WTC11 (cell line): ENCODE measurements at regions not wholly inside any gene's neighbourhood (a gene's known extent, or its start where the extent isn't known, plus 50 kb on each side); places are given as distances from the start of the nearest gene placed in this dataset.

Experiments
- ATAC-seq: fragments of 200-7000 bp; cut with Tn5 transposase; 2 replicates; pipeline ENCODE4 v1.10.0; 2021; ENCODE audit warnings: mild to moderate bottlenecking, moderate library complexity
- CTCF ChIA-PET: fragments of 300-600 bp; sonication (Branson Sonifier 250); formaldehyde crosslinking; loops from one replicate; lab custom pipeline; 2021; ENCODE audit warnings: antibody characterized with exemption; lab: Charles Lee
- POLR2A ChIA-PET: fragments of 350-600 bp; sonication (Branson Sonifier 250); formaldehyde crosslinking; loops from one replicate; lab custom pipeline; 2021; ENCODE audit warnings: antibody characterized with exemption; lab: Charles Lee
- DNase-seq: peaks from one replicate; pipeline ENCODE4 v3.0.0; 2021; ENCODE audit warnings: low spot score
- H3K27ac Mint-ChIP-seq: 2 replicates; pipeline ENCODE4 v1.8.0; 2021; ENCODE audit warnings: mixed read lengths
- H3K27me3 Mint-ChIP-seq: 2 replicates; pipeline ENCODE4 v1.8.0; 2021; ENCODE audit warnings: low read depth, mild to moderate bottlenecking, moderate library complexity, mixed read lengths
- H3K36me3 Mint-ChIP-seq: 2 replicates; pipeline ENCODE4 v1.8.0; 2021; ENCODE audit warnings: mixed read lengths
- H3K4me1 Mint-ChIP-seq: 2 replicates; pipeline ENCODE4 v1.8.0; 2022; ENCODE audit warnings: mixed read lengths
- H3K4me3 Mint-ChIP-seq: 2 replicates; pipeline ENCODE4 v1.8.0; 2021; ENCODE audit warnings: mild to moderate bottlenecking, moderate library complexity, mixed read lengths
- H3K9me3 Mint-ChIP-seq: 2 replicates; pipeline ENCODE4 v1.8.0; 2021; ENCODE audit warnings: mixed read lengths
- AR ChIP-seq: fragments of 250-450 bp; sonication (Bioruptor Pico); IDR thresholded peaks from 2 replicates; pipeline ENCODE4 v1.9.0; 2021; ENCODE audit warnings: mild to moderate bottlenecking
- ATF6 ChIP-seq: sonication (generic); formaldehyde crosslinking; IDR thresholded peaks from 2 replicates; pipeline ENCODE4 v1.8.1; 2023; ENCODE audit warnings: mild to moderate bottlenecking, missing genetic modification reagents
- ETV6 ChIP-seq: sonication (generic); formaldehyde crosslinking; IDR thresholded peaks from 2 replicates; pipeline ENCODE4 v1.8.1; 2022; ENCODE audit warnings: mild to moderate bottlenecking, missing genetic modification reagents
- GABPB1 ChIP-seq: sonication (generic); formaldehyde crosslinking; IDR thresholded peaks from 2 replicates; pipeline ENCODE4 v1.8.1; 2023; ENCODE audit warnings: mild to moderate bottlenecking, missing genetic modification reagents
- MAX ChIP-seq: sonication (generic); formaldehyde crosslinking; IDR thresholded peaks from 2 replicates; pipeline ENCODE4 v1.8.0; 2022; ENCODE audit warnings: mild to moderate bottlenecking, missing genetic modification reagents
- MXD4 ChIP-seq: fragments of 250-450 bp; sonication (Bioruptor Pico); IDR thresholded peaks from 2 replicates; pipeline ENCODE4 v1.8.0; 2021; ENCODE audit warnings: mild to moderate bottlenecking, moderate library complexity, borderline replicate concordance
- PREB ChIP-seq: sonication (generic); formaldehyde crosslinking; IDR thresholded peaks from 2 replicates; pipeline ENCODE4 v1.8.1; 2022; ENCODE audit warnings: mild to moderate bottlenecking, missing genetic modification reagents, moderate library complexity, borderline replicate concordance
- USF1 ChIP-seq: sonication (generic); formaldehyde crosslinking; IDR thresholded peaks from 2 replicates; pipeline ENCODE4 v1.8.0; 2022; ENCODE audit warnings: mild to moderate bottlenecking, missing genetic modification reagents
- ZBTB21 ChIP-seq: sonication (generic); formaldehyde crosslinking; IDR thresholded peaks from 2 replicates; pipeline ENCODE4 v1.8.1; 2023; ENCODE audit warnings: mild to moderate bottlenecking, missing genetic modification reagents, borderline replicate concordance
- ZNF232 ChIP-seq: sonication (generic); formaldehyde crosslinking; IDR thresholded peaks from 2 replicates; pipeline ENCODE4 v1.8.0; 2022; ENCODE audit warnings: mild to moderate bottlenecking, missing genetic modification reagents
- ZNF512 ChIP-seq: sonication (generic); formaldehyde crosslinking; IDR thresholded peaks from 2 replicates; pipeline ENCODE4 v1.8.1; 2022; ENCODE audit warnings: missing genetic modification reagents, borderline replicate concordance
- ZNF671 ChIP-seq: fragments of 250-450 bp; sonication (Bioruptor Pico); IDR thresholded peaks from 2 replicates; pipeline ENCODE4 v1.8.0; 2021; ENCODE audit warnings: mild to moderate bottlenecking
- TF ChIP-seq, protein P1 (sequence below): fragments of 250-450 bp; sonication (Bioruptor Pico); IDR thresholded peaks from 2 replicates; pipeline ENCODE4 v1.9.0; 2021; ENCODE audit warnings: mild to moderate bottlenecking, borderline replicate concordance
- TF ChIP-seq, protein P2 (sequence below): sonication (generic); formaldehyde crosslinking; IDR thresholded peaks from 2 replicates; pipeline ENCODE4 v1.8.0; 2023; ENCODE audit warnings: mild to moderate bottlenecking, missing genetic modification reagents

GRCh38 chr18:74019864-74020263 is 127.8 kb downstream of the FBXO15 start:
- CTCF ChIA-PET, result no interaction called here
- ATAC-seq, result no peak
- TF ChIP-seq AR (CRISPR knock-in tag), result no peak
- TF ChIP-seq ETV6 (CRISPR knock-in tag), result no peak
- TF ChIP-seq, protein P1, sequence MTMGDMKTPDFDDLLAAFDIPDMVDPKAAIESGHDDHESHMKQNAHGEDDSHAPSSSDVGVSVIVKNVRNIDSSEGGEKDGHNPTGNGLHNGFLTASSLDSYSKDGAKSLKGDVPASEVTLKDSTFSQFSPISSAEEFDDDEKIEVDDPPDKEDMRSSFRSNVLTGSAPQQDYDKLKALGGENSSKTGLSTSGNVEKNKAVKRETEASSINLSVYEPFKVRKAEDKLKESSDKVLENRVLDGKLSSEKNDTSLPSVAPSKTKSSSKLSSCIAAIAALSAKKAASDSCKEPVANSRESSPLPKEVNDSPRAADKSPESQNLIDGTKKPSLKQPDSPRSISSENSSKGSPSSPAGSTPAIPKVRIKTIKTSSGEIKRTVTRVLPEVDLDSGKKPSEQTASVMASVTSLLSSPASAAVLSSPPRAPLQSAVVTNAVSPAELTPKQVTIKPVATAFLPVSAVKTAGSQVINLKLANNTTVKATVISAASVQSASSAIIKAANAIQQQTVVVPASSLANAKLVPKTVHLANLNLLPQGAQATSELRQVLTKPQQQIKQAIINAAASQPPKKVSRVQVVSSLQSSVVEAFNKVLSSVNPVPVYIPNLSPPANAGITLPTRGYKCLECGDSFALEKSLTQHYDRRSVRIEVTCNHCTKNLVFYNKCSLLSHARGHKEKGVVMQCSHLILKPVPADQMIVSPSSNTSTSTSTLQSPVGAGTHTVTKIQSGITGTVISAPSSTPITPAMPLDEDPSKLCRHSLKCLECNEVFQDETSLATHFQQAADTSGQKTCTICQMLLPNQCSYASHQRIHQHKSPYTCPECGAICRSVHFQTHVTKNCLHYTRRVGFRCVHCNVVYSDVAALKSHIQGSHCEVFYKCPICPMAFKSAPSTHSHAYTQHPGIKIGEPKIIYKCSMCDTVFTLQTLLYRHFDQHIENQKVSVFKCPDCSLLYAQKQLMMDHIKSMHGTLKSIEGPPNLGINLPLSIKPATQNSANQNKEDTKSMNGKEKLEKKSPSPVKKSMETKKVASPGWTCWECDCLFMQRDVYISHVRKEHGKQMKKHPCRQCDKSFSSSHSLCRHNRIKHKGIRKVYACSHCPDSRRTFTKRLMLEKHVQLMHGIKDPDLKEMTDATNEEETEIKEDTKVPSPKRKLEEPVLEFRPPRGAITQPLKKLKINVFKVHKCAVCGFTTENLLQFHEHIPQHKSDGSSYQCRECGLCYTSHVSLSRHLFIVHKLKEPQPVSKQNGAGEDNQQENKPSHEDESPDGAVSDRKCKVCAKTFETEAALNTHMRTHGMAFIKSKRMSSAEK, result no peak
- TF ChIP-seq, protein P2, sequence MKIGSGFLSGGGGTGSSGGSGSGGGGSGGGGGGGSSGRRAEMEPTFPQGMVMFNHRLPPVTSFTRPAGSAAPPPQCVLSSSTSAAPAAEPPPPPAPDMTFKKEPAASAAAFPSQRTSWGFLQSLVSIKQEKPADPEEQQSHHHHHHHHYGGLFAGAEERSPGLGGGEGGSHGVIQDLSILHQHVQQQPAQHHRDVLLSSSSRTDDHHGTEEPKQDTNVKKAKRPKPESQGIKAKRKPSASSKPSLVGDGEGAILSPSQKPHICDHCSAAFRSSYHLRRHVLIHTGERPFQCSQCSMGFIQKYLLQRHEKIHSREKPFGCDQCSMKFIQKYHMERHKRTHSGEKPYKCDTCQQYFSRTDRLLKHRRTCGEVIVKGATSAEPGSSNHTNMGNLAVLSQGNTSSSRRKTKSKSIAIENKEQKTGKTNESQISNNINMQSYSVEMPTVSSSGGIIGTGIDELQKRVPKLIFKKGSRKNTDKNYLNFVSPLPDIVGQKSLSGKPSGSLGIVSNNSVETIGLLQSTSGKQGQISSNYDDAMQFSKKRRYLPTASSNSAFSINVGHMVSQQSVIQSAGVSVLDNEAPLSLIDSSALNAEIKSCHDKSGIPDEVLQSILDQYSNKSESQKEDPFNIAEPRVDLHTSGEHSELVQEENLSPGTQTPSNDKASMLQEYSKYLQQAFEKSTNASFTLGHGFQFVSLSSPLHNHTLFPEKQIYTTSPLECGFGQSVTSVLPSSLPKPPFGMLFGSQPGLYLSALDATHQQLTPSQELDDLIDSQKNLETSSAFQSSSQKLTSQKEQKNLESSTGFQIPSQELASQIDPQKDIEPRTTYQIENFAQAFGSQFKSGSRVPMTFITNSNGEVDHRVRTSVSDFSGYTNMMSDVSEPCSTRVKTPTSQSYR (CRISPR knock-in tag), result no peak
- TF ChIP-seq ZNF512 (CRISPR knock-in tag), result no peak
- TF ChIP-seq USF1 (CRISPR knock-in tag), result no peak
- TF ChIP-seq ZBTB21 (CRISPR knock-in tag), result no peak
- no peak for TF ChIP-seq PREB (CRISPR knock-in tag)
- TF ChIP-seq MXD4 (CRISPR knock-in tag), result no peak
- no peak for TF ChIP-seq ATF6 (CRISPR knock-in tag)
- no peak for TF ChIP-seq ZNF671 (CRISPR knock-in tag)
- TF ChIP-seq MAX, result no peak
- no peak for TF ChIP-seq ZNF232 (CRISPR knock-in tag)
- TF ChIP-seq GABPB1 (CRISPR knock-in tag), result no peak

More at GRCh38 chr18:74019864-74020263, 127.8 kb downstream of the FBXO15 start:
- POLR2A ChIA-PET, result no interaction called here
- no peak for DNase-seq
- Mint-ChIP-seq H3K27me3 (no peaks in the 10 kb centered on the region), H3K4me3 (no peak overlapping the region), H3K4me1 (peaks cover 22% of the 10 kb centered on the region), H3K9me3 (peaks cover 3% of the 10 kb centered on the region; the same call in 1 of the 2 replicates), H3K36me3 (no peaks in the 10 kb centered on the region), H3K27ac (no peak overlapping the region)
